Upper lobe of right lung (tissue), 1 donor: ENCODE measurements at regions not wholly inside any gene's neighbourhood (a gene's known extent, or its start where the extent isn't known, plus 50 kb on each side); places are given as distances from the start of the nearest gene placed in this dataset.

Experiments
- ATAC-seq: fragments of 200-7000 bp; cut with Tn5 transposase; one replicate; pipeline ENCODE4 v1.9.1; 2020; ENCODE audit warnings: mild to moderate bottlenecking, moderate library complexity
- DNase-seq: peaks from one replicate; pipeline ENCODE4 v3.0.0-alpha.2; 2020
- H3K27ac ChIP-seq: fragments of 200-600 bp; one replicate; pipeline ENCODE4 v1.8.0; 2022
- H3K27me3 ChIP-seq: fragments of 200-600 bp; one replicate; pipeline ENCODE4 v1.8.0; 2022; ENCODE audit warnings: mild to moderate bottlenecking
- H3K36me3 ChIP-seq: fragments of 200-600 bp; one replicate; pipeline ENCODE4 v1.8.0; 2022
- H3K4me1 ChIP-seq: fragments of 200-600 bp; one replicate; pipeline ENCODE4 v1.8.0; 2022
- H3K4me3 ChIP-seq: fragments of 200-600 bp; one replicate; pipeline ENCODE4 v1.8.0; 2022; ENCODE audit warnings: mild to moderate bottlenecking
- H3K9me3 ChIP-seq: fragments of 200-600 bp; one replicate; pipeline ENCODE4 v1.8.0; 2022
- CTCF ChIP-seq: fragments of 200-600 bp; IDR thresholded peaks from one replicate; pipeline ENCODE4 v1.8.0; 2022; ENCODE audit warnings: antibody characterized with exemption
- intact Hi-C: fragments of 100-400 bp; cut with DNase I; formaldehyde crosslinking; loops from one replicate; pipeline ENCODE4 v1.11.0; 2022
- donor health status: DM: no; HTN: yes; CAD: no; lungs with severe emphysema.

DNA sequence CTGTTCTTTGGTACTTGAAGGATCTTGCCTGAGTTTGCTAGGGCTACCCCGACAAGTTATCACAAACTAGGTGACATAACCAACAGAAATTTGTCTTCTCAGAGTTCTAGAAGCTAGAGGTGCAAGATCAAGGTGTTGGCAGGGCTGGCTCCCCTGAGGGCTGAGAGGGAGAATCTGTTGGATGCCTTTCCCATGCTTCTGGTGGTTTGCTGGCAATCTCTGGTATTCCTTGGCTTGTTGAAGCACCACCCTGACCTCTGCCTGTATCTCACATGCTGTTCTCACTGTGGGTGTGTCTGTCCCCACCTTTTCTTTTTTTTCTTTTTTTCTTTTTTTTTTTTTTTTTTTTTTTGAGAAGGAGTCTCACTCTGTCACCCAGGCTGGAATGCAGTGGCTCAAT, 81.2 kb downstream of the VCPKMT start:
- intact Hi-C loops: no loop called here

GRCh38 chr14:50036211-50036610, 80.2 kb downstream of the VCPKMT start:
- H3K4me3 ChIP-seq: no peak overlapping the region
- no peak overlapping the region for H3K27ac ChIP-seq
- no peaks in the 10 kb centered on the region for H3K27me3 ChIP-seq
- no peak for TF ChIP-seq CTCF
- no peak for DNase-seq
- no peak for ATAC-seq
- intact Hi-C loops: no loop called here
- peaks cover 14% of the 10 kb centered on the region for H3K4me1 ChIP-seq
- H3K9me3 ChIP-seq: no peaks in the 10 kb centered on the region
- no peaks in the 10 kb centered on the region for H3K36me3 ChIP-seq

More for the DNA sequence above, 81.2 kb downstream of the VCPKMT start:
- Histone ChIP-seq H3K36me3 (no peaks in the 10 kb centered on the region), H3K27me3 (no peaks in the 10 kb centered on the region), H3K9me3 (no peaks in the 10 kb centered on the region), H3K27ac (no peak overlapping the region), H3K4me3 (no peak overlapping the region), H3K4me1 (peaks cover 14% of the 10 kb centered on the region)
- DNase-seq: no peak
- TF ChIP-seq CTCF: no peak
- no peak for ATAC-seq

DNA sequence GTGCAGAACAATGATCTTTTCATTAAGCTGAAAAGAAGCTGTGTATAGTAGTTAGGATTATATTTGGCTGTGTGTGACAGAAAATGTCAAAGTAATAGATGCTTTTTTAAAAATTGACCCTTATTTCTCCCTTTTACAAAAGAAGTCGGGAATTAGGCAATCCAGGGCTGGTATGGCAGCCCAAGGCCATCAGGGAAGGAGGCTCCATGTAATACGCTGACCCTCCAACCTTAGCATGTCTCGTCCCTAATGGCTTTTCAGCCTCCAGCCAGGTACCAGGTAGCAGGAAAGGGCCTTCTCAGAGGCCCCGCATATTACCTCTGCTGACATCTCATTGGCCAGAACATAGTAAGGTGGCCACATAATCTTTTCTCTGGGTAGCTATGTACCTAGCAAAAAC, 79.7 kb downstream of the VCPKMT start:
- no peaks in the 10 kb centered on the region for H3K9me3 ChIP-seq
- H3K4me1 ChIP-seq: peaks cover 14% of the 10 kb centered on the region
- no peak for TF ChIP-seq CTCF
- no peak overlapping the region for H3K27ac ChIP-seq
- H3K27me3 ChIP-seq: no peaks in the 10 kb centered on the region
- ATAC-seq: no peak
- no peak overlapping the region for H3K4me3 ChIP-seq
- intact Hi-C loops: no loop called here
- H3K36me3 ChIP-seq: no peaks in the 10 kb centered on the region
- no peak for DNase-seq

DNA sequence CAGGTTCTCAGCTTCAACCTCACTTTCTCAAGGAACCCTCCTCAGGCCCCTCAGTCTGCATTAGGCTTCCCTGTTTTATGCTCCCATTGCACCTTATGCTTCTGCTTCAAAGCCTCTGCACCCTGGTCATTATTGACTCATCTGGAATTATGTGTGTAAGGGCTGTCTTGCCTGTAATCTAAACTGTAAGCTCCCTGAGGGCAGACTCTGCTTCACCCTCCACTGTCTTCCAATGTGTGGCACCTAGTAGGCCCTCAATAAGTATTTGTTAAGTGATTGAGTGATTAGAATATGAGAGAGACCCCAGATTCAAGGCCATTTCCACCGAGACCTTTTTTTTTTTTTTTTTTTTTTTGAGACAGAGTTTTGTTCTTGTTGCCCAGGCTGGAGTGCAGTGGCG, 79.1 kb downstream of the VCPKMT start:
- no peak overlapping the region for H3K4me3 ChIP-seq
- H3K27ac ChIP-seq: no peak overlapping the region
- H3K4me1 ChIP-seq: peaks cover 14% of the 10 kb centered on the region
- no peaks in the 10 kb centered on the region for H3K36me3 ChIP-seq
- no peak for TF ChIP-seq CTCF
- ATAC-seq: no peak
- H3K9me3 ChIP-seq: no peaks in the 10 kb centered on the region
- no peaks in the 10 kb centered on the region for H3K27me3 ChIP-seq
- DNase-seq: no peak
- intact Hi-C loops: no loop called here

GRCh38 chr14:50037852-50038251, 78.5 kb downstream of the VCPKMT start:
- intact Hi-C loops: no loop called here
- no peaks in the 10 kb centered on the region for H3K9me3 ChIP-seq
- peaks cover 14% of the 10 kb centered on the region for H3K4me1 ChIP-seq
- peak; percentile 62 for ATAC-seq
- H3K36me3 ChIP-seq: no peaks in the 10 kb centered on the region
- peak; percentile 68 for DNase-seq
- H3K27ac ChIP-seq: peak overlapping the region; percentile 59
- no peak overlapping the region for H3K4me3 ChIP-seq
- H3K27me3 ChIP-seq: no peaks in the 10 kb centered on the region
- TF ChIP-seq CTCF: no peak

DNA sequence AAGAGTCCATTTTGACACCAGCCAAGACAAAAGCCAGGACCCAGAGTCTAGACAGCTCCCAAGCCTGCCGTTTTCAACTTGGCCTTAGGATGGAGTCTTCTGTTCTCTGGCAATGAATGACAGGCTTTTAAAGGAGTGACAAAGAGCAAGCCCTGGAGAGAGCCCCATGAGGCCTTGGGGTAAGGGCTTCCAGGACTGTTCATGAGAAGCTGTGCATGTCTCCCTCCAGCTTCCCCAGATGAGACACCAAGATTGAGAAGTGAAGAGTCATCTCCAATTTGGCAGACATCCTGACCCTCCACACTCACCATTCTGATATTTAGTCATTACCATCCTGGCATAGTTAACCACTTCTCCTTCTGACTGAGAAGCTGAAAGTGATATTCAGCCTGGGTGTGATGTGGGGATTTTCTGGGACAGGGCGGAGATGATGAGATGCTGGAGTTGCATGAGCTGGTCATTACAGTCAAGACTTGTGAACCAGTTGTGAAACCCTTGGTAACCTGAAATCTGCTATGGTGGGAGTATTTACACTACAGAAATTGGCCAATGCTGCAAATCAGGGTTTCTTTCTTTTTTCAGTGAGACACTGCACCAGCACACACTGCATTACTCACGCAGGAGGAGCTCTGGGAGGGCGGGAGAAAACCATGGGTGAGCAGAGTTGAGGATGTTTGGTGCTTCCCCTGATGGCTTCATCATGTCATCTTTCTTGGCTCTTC, 77.8 kb downstream of the VCPKMT start:
- peak; percentile 82 for ATAC-seq
- no peaks in the 10 kb centered on the region for H3K36me3 ChIP-seq
- H3K9me3 ChIP-seq: no peaks in the 10 kb centered on the region
- H3K27me3 ChIP-seq: no peaks in the 10 kb centered on the region
- no peak for DNase-seq
- no peak for TF ChIP-seq CTCF
- H3K4me1 ChIP-seq: peaks cover 14% of the 10 kb centered on the region
- intact Hi-C loops: no loop called here
- H3K4me3 ChIP-seq: no peak overlapping the region
- peak overlapping the region; percentile 59 for H3K27ac ChIP-seq
